Fibroblast of mammary gland (primary cell): ENCODE measurements at regions not wholly inside any gene's neighbourhood (a gene's known extent, or its start where the extent isn't known, plus 50 kb on each side); places are given as distances from the start of the nearest gene placed in this dataset.
"Not testable (repeated sequence)": the region's sequence is repeated elsewhere in the genome, so short reads cannot be mapped to it uniquely, and the experiment has no call there.

Source experiments
- DNase-seq: peaks from one replicate; pipeline ENCODE4 v3.0.0-alpha.2; 2010; ENCODE audit warnings: low read depth
- H3K4me3 ChIP-seq: 2 replicates; pipeline ENCODE4 v1.5.1; 2011; ENCODE audit warnings: low read depth, mild to moderate bottlenecking, low read length, moderate library complexity; ENCODE audit not compliant: control insufficient read depth
- CTCF ChIP-seq: conservative IDR thresholded peaks from 2 replicates; pipeline ENCODE4 v1.5.1; 2011; ENCODE audit warnings: low read depth, low read length, inconsistent platforms; ENCODE audit not compliant: control insufficient read depth, insufficient read depth

DNA sequence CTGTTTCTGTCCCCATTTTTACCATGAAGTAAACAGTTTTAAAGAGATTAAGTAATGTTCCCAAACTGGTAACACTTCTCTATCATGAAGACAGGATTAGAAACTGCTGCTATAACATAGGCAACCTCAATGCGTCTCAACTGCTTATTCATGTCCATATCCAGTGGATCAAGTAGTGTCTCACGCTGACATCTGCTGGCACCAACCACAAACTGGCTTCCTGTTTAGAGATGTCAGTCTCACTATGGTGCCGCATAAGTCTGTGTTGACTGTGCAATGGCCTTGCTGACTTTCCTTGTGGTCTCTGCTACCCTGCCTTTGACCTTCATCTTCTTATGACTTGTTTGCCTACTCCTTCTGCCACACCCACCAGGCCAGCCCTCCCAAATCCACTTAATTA is 369.6 kb upstream of the DPP6 start:
- no peak for TF ChIP-seq CTCF
- no peak for DNase-seq

GRCh38 chr7:153696242-153696641 is 356.0 kb upstream of the DPP6 start:
- TF ChIP-seq CTCF, result no peak
- DNase-seq, result no peak
- H3K4me3 ChIP-seq, result no peak overlapping the region

More for the DNA sequence above, 369.6 kb upstream of the DPP6 start:
- no peak overlapping the region for H3K4me3 ChIP-seq

DNA sequence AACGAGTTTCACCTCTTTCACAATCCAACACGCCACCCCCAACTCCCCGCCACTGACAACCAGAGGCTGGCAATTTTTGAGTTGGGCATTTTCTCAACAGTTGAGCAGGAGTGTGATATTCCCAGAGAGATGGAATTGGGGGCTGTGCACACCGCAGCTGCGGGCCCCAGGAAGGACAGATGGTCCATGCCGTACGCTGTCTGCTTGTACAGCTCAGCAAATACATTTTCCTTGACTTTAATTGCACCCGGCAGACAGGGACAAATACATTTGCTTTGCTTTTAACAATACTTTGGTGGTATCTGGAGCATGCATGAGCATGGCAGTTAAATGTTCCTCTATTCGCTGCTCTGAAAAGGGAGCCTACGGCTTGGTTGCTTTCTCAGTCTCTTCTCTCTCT is 354.2 kb upstream of the DPP6 start:
- no peak for DNase-seq
- no peak for TF ChIP-seq CTCF
- no peak overlapping the region for H3K4me3 ChIP-seq

GRCh38 chr7:153701678-153702077 is 350.5 kb upstream of the DPP6 start:
- H3K4me3 ChIP-seq, result no peak overlapping the region
- DNase-seq, result no peak
- TF ChIP-seq CTCF, result no peak

DNA sequence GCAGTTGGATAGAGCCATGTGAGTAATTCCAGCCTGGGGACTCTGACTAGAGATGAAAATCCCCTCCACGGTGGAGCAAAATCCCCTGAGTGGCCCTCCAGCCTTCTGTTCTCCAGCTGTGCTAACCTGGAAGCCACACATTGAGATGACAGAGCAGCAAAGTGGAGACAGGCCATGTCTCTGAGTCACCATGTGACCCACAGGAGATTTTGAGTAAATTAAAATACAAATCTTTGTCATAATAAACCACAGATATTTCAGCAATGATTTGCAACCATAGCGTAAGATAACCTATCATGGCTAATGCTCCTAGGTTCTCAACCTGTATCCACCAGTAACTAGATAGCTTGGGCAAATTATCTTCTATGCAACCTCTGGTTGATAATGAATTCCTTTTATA is 328.3 kb upstream of the DPP6 start:
- not testable (repeated sequence) for H3K4me3 ChIP-seq, DNase-seq

GRCh38 chr7:153731504-153731903 is 320.7 kb upstream of the DPP6 start:
- H3K4me3 ChIP-seq, DNase-seq: not testable (repeated sequence)

DNA sequence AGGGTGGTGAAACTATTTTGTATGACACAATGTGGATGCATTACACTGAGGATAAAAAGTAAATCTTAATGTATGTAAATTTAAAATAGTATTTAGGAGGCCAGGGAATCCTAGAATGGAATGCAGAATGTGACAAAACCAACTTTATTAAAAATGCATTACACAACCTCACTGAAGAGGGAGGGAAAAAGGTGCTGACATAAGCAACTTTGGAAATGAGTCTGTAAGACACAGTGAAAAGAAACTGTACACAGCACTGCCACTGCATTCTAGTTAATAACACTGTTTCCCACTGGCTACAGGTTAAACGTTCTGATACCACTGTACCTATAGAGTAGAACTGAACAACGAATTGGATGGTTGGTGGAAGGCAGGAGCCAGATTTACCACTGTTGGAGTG is 308.8 kb upstream of the DPP6 start:
- not testable (repeated sequence) for DNase-seq, H3K4me3 ChIP-seq

DNA sequence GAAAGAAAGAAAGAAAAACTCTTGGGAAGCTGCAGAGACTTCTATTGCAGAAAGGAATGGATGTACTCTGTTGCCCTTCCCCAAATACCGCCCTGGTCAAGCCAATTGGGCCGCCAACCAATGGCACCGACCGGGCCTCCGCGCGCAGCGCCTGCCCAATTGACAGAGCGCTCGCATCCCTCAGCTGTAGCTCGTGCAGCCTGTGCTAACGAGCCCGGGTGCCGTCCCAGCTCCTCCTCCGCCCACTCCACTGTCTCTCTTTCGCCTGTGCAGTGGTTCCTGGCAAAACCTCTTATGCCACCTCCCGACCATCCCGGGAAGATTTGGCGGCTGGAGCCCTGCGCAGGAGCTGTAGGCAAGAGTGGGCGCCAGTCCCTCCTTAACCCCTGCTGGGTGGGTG is 304.2 kb upstream of the DPP6 start:
- H3K4me3 ChIP-seq, DNase-seq: not testable (repeated sequence)

- not testable (repeated sequence) for DNase-seq, H3K4me3 ChIP-seq
Observed at GRCh38 chr7:153748885-153749284, 303.3 kb upstream of the DPP6 start.

DNA sequence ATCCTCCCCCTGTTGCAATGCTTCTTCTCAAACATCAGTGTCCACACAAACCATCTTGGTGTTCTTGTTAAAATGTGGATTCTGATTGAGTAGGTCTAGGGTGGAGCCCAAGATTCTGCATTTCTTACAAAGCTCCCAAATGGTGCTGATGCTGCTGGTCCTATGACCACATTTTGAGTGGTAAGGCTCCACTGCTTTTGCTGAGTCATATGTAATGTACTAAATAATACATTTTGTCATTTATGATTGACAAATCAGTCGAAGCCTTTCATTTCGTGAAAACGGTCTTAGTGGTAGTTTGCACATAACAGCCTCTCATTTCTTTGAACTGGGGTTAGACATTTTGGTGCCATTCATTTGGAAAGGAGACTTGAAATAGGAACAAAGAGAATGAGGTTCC is 286.3 kb upstream of the DPP6 start:
- H3K4me3 ChIP-seq, DNase-seq: not testable (repeated sequence)

DNA sequence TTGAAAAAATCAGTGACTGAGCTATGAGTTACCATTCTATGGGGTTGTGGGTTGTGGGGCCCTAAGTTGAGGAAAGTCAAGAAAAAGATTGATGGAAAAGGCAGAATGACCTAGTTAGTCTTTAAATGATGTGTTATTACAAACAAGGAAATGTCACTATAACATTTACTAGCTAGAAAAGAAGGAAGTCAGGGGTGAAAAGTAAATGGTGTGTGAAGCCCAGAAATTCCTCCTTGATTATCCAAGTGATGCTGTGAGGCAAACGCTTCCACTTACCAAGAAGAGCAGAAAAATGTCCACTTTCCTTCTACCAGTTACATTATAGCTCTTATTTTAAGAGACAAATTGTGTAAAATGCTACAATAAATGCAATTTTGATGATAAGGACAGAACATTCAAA is 285.3 kb upstream of the DPP6 start:
- not testable (repeated sequence) for DNase-seq, H3K4me3 ChIP-seq
